GM23248 (cell line): ENCODE measurements at regions not wholly inside any gene's neighbourhood (a gene's known extent, or its start where the extent isn't known, plus 50 kb on each side); places are given as distances from the start of the nearest gene placed in this dataset.

Experiments used
- DNase-seq: peaks from one replicate; pipeline ENCODE4 v3.0.0-alpha.2; 2015
- H2AFZ ChIP-seq: fragments of 200-600 bp; sonication (generic); 2 replicates; pipeline ENCODE4 v1.6.1; 2016; ENCODE audit warnings: antibody characterized with exemption
- H3F3A ChIP-seq: fragments of 200-600 bp; sonication (generic); 2 replicates; pipeline ENCODE4 v1.6.1; 2016; ENCODE audit warnings: mild to moderate bottlenecking, antibody characterized with exemption, mixed run types; ENCODE audit not compliant: insufficient read depth
- H3K27ac ChIP-seq: fragments of 200-600 bp; sonication (generic); 2 replicates; pipeline ENCODE4 v1.5.1; 2016; ENCODE audit warnings: mild to moderate bottlenecking
- H3K27me3 ChIP-seq: fragments of 200-600 bp; sonication (generic); replicated peaks from 2 replicates; pipeline ENCODE4 v1.6.1; 2016; ENCODE audit warnings: mild to moderate bottlenecking; ENCODE audit not compliant: insufficient read depth
- H3K36me3 ChIP-seq: fragments of 200-600 bp; sonication (generic); 2 replicates; pipeline ENCODE4 v1.6.1; 2016; ENCODE audit warnings: low read depth, mild to moderate bottlenecking
- H3K4me1 ChIP-seq: fragments of 200-600 bp; sonication (generic); 2 replicates; pipeline ENCODE4 v1.6.1; 2016; ENCODE audit warnings: mild to moderate bottlenecking; ENCODE audit not compliant: insufficient read depth
- H3K4me2 ChIP-seq: fragments of 200-600 bp; sonication (generic); one replicate; pipeline ENCODE4 v1.6.1; 2016; ENCODE audit warnings: mild to moderate bottlenecking; ENCODE audit not compliant: unreplicated experiment
- H3K4me3 ChIP-seq: fragments of 200-600 bp; sonication (generic); 2 replicates; pipeline ENCODE4 v1.5.1; 2016; ENCODE audit warnings: mild to moderate bottlenecking
- H3K79me2 ChIP-seq: fragments of 200-600 bp; sonication (generic); 2 replicates; pipeline ENCODE4 v1.6.1; 2016; ENCODE audit warnings: mild to moderate bottlenecking; ENCODE audit not compliant: insufficient read depth
- H3K9ac ChIP-seq: fragments of 200-600 bp; sonication (generic); 2 replicates; pipeline ENCODE4 v1.6.1; 2016; ENCODE audit warnings: mild to moderate bottlenecking
- H3K9me2 ChIP-seq: fragments of 200-600 bp; sonication (generic); 2 replicates; pipeline ENCODE4 v1.6.1; 2016; ENCODE audit warnings: mixed run types, mild to moderate bottlenecking, moderate library complexity; ENCODE audit not compliant: insufficient read depth
- H3K9me3 ChIP-seq: fragments of 200-600 bp; sonication (generic); one replicate; pipeline ENCODE4 v1.6.1; 2017; ENCODE audit warnings: low read depth
- H4K20me1 ChIP-seq: fragments of 200-600 bp; sonication (generic); 2 replicates; pipeline ENCODE4 v1.6.0; 2016; ENCODE audit not compliant: insufficient read depth
- EZH2 ChIP-seq: fragments of 200-600 bp; sonication (generic); IDR thresholded peaks from 2 replicates; pipeline ENCODE4 v1.6.1; 2018; ENCODE audit warnings: antibody characterized with exemption, mild to moderate bottlenecking; ENCODE audit not compliant: insufficient read depth, poor library complexity, severe bottlenecking
- EZH2phosphoT487 ChIP-seq: fragments of 200-600 bp; sonication (generic); IDR thresholded peaks from 2 replicates; pipeline ENCODE4 v1.6.1; 2018; ENCODE audit warnings: antibody characterized with exemption, moderate library complexity, mild to moderate bottlenecking, low read depth; ENCODE audit not compliant: insufficient read depth
- WGBS, 2 experiments: methylation state at CpG; one replicate each; pipeline ENCODE4 v1.1.6; 2015 to 2017; ENCODE audit warnings: low lambda C conversion rate in 2 of 2, low coverage in 1 of 2; ENCODE audit errors: missing lambda C conversion rate in 2 of 2; 5-methylcytosine and 5-hydroxymethylcytosine counted together
- in situ Hi-C: fragments of 300-500 bp; cut with MboI; formaldehyde crosslinking; loops from 2 replicates; pipeline ENCODE4 v1.15.0; 2020

DNA sequence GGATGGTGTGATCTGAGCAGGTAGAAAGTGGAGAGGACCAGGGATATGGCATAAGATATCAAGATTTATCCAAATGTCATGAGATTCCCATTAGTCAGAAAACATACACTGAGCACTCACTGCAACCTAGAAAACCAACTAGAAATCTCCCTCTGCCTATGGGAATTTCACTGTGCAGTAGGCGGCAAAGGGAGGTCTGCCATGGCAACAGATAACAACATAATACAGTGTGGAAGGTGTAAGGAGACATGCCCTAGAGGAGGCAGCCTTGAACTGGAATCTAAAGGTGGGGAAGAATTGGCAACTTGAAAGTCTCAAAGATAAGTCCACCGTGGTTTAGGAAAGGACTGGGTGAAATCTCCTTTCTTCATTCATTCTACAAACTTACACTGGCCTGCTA is 238.4 kb downstream of the ATG4C start:
- H2AFZ ChIP-seq = no peak overlapping the region
- DNase-seq = no peak
- H3K9me3 ChIP-seq = no peaks in the 10 kb centered on the region
- no peaks in the 10 kb centered on the region for H3K36me3 ChIP-seq
- H3K4me2 ChIP-seq = no peak overlapping the region
- 6 to 12% methylated on average over 2 of the region's 2 CpGs for WGBS, 2 experiments
- no peaks in the 10 kb centered on the region for H3K9me2 ChIP-seq
- no peak overlapping the region for H3K9ac ChIP-seq
- no peaks in the 10 kb centered on the region for H3K4me1 ChIP-seq
- no peak overlapping the region for H3K4me3 ChIP-seq
- H3F3A ChIP-seq = no peaks in the 10 kb centered on the region
- TF ChIP-seq EZH2 (no peak), EZH2phosphoT487 (no peak)
- in situ Hi-C loops = no loop called here
- H3K27ac ChIP-seq = no peak overlapping the region
- no peaks in the 10 kb centered on the region for H4K20me1 ChIP-seq
- no peaks in the 10 kb centered on the region for H3K27me3 ChIP-seq
- no peaks in the 10 kb centered on the region for H3K79me2 ChIP-seq

DNA sequence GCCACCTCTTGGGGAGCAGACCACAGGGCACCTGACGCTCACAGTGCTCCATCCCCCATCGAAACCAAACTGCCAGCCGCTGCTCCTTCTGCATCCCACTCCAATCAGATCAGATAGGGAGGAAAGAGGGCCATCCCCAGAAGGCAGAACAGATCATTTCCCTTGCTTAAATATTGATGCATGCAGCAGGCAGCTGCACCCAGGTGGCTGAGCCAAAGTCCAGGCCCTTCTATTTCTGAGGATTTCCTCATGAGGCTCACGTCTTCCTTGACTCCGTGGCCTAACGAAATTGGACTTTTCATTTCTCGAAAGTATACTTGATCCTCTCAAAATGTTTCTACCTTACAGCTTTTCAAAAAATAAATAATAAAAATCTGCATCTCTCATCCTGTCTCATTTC is 239.2 kb downstream of the ATG4C start:
- Histone ChIP-seq H3K27me3 (no peaks in the 10 kb centered on the region), H2AFZ (no peak overlapping the region), H3K79me2 (no peaks in the 10 kb centered on the region), H3K27ac (no peak overlapping the region), H3K9ac (no peak overlapping the region), H3K9me2 (no peaks in the 10 kb centered on the region), H3K9me3 (no peaks in the 10 kb centered on the region), H3K36me3 (no peaks in the 10 kb centered on the region), H3K4me1 (no peaks in the 10 kb centered on the region), H3K4me3 (no peak overlapping the region), H4K20me1 (no peaks in the 10 kb centered on the region), H3F3A (no peaks in the 10 kb centered on the region), H3K4me2 (no peak overlapping the region)
- TF ChIP-seq EZH2 (no peak), EZH2phosphoT487 (no peak)
- no peak for DNase-seq
- in situ Hi-C loops = no loop called here
- WGBS, 2 experiments = 6 to 16% methylated on average over 7 of the region's 7 CpGs

DNA sequence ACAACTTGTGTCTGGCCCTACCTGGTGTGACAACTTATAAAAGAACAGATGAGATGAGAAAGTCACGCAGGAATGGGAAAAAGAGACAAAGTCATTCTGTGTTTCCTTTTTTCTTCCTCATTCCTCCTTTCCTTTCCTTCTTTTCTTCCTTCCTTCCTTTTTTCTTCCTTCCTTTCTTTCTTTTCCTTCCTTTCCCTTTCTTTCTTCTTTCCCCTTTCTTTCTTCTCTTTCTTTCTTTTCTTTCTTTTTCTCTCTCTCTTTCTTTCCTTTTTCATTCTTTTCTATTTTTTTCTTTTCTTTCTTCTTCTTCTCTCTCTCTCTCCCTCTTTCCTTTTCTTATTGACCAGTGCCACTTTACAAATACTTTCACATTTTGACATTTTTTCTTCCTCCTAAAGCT is 239.7 kb downstream of the ATG4C start:
- TF ChIP-seq EZH2 (no peak), EZH2phosphoT487 (no peak)
- in situ Hi-C loops = no loop called here

DNA sequence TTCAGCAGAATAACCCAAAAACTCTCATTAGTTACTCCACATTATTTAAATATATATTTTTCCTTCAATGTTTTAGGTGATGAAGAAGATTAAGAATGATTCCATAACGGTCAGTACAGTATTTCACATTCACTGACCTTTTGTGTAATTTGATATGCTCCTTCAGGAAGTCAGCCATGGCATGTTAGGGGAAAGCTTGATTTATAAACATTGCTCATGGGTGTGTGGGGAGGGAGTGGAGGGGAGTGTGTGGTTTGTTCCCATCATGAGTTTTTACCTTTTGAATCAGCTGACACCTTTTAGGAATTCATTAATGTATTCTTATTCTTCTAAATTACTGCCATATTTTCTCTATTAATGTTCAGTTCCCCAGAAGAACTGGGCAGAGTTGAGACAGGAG is 240.2 kb downstream of the ATG4C start:
- 0 to 6% methylated on average over 1 of the region's 1 CpG for WGBS, 2 experiments

More for the DNA sequence above, 239.7 kb downstream of the ATG4C start:
- no peak overlapping the region for H3K27ac ChIP-seq
- DNase-seq = no peak
- no peaks in the 10 kb centered on the region for H3K9me2 ChIP-seq
- H3K36me3 ChIP-seq = no peaks in the 10 kb centered on the region
- WGBS, 2 experiments = 11 to 13% methylated on average over 1 of the region's 1 CpG
- H3K79me2 ChIP-seq = no peaks in the 10 kb centered on the region
- no peaks in the 10 kb centered on the region for H3K27me3 ChIP-seq
- no peaks in the 10 kb centered on the region for H3K9me3 ChIP-seq
- no peak overlapping the region for H3K9ac ChIP-seq
- H3K4me1 ChIP-seq = no peaks in the 10 kb centered on the region
- no peak overlapping the region for H2AFZ ChIP-seq
- no peak overlapping the region for H3K4me3 ChIP-seq
- H4K20me1 ChIP-seq = no peaks in the 10 kb centered on the region
- no peak overlapping the region for H3K4me2 ChIP-seq
- no peaks in the 10 kb centered on the region for H3F3A ChIP-seq

DNA sequence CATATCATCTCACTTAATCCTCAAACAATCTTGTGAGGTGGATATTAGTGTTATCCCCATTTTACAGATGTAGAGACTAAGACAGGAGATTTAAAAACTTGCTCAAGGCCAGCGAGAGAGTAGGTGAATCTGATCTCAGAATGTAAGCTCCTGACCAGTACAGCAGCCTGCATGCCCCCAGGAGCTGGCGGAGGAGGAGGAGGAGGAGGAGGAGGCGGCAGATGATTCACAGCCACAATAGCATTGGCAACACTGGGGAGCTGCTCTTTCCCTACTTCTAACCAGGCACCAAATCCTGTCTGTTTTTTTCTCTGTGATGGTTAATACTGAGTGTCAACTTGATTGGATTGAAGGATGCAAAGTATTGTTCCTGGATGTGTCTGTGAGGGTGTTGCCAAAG is 243.2 kb downstream of the ATG4C start:
- no peaks in the 10 kb centered on the region for H3F3A ChIP-seq
- in situ Hi-C loops = no loop called here
- H3K9ac ChIP-seq = no peak overlapping the region
- no peaks in the 10 kb centered on the region for H4K20me1 ChIP-seq
- no peak overlapping the region for H2AFZ ChIP-seq
- H3K4me3 ChIP-seq = no peak overlapping the region
- H3K79me2 ChIP-seq = no peaks in the 10 kb centered on the region
- H3K27ac ChIP-seq = no peak overlapping the region
- 40 to 46% methylated on average over 3 of the region's 3 CpGs for WGBS, 2 experiments
- no peak for TF ChIP-seq EZH2phosphoT487
- no peaks in the 10 kb centered on the region for H3K4me1 ChIP-seq
- H3K36me3 ChIP-seq = no peaks in the 10 kb centered on the region
- H3K9me2 ChIP-seq = no peaks in the 10 kb centered on the region
- H3K9me3 ChIP-seq = no peaks in the 10 kb centered on the region
- DNase-seq = no peak
- H3K27me3 ChIP-seq = no peaks in the 10 kb centered on the region
- H3K4me2 ChIP-seq = no peak overlapping the region

More for the DNA sequence above, 240.2 kb downstream of the ATG4C start:
- Histone ChIP-seq H3K4me2 (no peak overlapping the region), H3K36me3 (no peaks in the 10 kb centered on the region), H3K4me3 (no peak overlapping the region), H3K27ac (no peak overlapping the region), H3K79me2 (no peaks in the 10 kb centered on the region), H3F3A (no peaks in the 10 kb centered on the region), H3K4me1 (no peaks in the 10 kb centered on the region), H3K9me2 (no peaks in the 10 kb centered on the region), H2AFZ (no peak overlapping the region), H3K27me3 (no peaks in the 10 kb centered on the region), H3K9ac (no peak overlapping the region), H4K20me1 (no peaks in the 10 kb centered on the region), H3K9me3 (no peaks in the 10 kb centered on the region)
- TF ChIP-seq EZH2phosphoT487 (no peak), EZH2 (no peak)
- in situ Hi-C loops = no loop called here
- DNase-seq = no peak
